Epithelial cell of proximal tubule (primary cell): ENCODE measurements at regions not wholly inside any gene's neighbourhood (a gene's known extent, or its start where the extent isn't known, plus 50 kb on each side); places are given as distances from the start of the nearest gene placed in this dataset.

ENCODE experiments used
- DNase-seq: peaks from one replicate; pipeline ENCODE4 v3.0.0-alpha.2; 2011; ENCODE audit warnings: low read depth
- H3K4me3 ChIP-seq: 2 replicates; pipeline ENCODE4 v1.5.1; 2011; ENCODE audit warnings: low read depth, mild to moderate bottlenecking, low read length
- CTCF ChIP-seq: conservative IDR thresholded peaks from 2 replicates; pipeline ENCODE4 v1.5.1; 2012; ENCODE audit warnings: low read depth, mild to moderate bottlenecking, low read length

DNA sequence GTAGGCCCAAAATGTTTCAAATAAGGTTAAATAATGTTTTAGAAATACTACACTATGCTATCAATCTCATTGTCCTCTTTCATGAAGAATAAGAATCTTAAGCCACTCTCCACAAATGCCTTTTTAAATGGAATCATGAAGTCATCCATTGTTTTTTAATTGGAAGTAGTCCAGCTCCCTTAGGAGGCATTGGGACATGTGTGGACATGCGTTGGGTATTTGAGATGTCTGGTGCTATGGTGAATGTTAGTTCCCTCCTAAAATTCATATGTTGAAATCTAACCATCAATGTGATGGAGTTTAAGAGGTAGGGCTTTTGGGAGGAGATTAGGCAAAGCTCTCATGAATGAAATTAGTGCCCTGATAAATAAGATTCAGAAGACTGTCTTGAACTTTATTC, 289.0 kb downstream of the C4orf33 start:
- no peak for TF ChIP-seq CTCF
- no peak for DNase-seq

DNA sequence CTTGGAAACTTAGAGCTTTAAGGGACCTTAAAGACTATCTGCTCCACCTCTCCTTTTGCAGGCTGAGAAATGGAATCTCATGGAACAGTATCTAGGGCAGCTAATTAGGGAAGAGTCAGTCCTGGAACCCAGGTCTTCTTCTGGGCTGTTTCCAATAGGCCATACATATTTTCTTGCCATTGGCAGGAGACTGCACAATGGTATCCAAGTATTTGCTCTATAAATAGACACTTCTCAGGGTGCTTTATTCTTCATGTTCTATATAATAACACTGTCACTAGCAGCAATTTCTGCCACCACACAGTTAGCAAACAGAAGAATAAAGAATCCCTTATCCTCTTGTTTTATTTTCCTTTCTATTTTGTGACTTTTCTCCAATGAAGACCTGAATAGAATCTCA, 291.7 kb downstream of the C4orf33 start:
- no peak overlapping the region for H3K4me3 ChIP-seq
- TF ChIP-seq CTCF = no peak

More for the DNA sequence above, 289.0 kb downstream of the C4orf33 start:
- H3K4me3 ChIP-seq = no peak overlapping the region

DNA sequence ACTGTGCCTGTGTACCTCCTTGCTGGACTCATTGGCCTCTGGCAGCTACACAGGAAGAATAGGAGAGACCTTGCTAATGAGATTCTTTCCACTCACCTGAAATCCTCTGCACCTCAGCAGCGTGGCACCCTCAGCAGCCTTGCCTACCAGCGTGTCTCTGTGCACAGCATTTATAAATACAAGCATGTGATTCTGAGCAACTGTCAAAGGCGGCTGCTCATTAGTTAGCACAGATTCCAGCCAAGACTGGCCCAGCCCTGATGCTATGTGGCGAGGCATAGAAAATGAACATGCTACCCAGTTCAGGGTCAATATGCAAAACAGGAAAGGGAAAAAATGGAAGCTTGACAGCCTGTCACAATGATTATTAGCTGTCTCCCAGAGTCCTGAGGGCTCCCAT, 298.0 kb downstream of the C4orf33 start:
- no peak overlapping the region for H3K4me3 ChIP-seq
- TF ChIP-seq CTCF = no peak
- DNase-seq = no peak

More for the DNA sequence above, 291.7 kb downstream of the C4orf33 start:
- DNase-seq = no peak

DNA sequence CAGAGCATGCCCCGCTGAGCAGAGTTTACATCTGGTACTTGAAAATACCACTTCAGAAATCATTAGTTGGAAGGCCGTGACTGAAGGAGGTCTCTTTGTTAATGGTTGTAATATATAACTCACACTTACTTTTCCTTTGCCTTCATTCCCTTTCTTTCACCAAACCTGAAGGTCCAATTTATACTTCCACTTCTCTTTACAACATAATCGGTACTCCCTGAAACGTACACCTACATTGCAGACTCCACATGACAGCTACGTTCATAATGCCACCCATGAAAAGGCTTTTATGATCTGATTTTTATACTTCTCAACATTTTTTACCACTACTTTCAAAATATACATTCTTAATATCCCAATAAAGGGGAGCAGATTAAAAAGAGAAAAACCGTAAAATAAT, 298.7 kb downstream of the C4orf33 start:
- TF ChIP-seq CTCF = no peak
- H3K4me3 ChIP-seq = no peak overlapping the region
- DNase-seq = no peak

- no peak for DNase-seq
- no peak for TF ChIP-seq CTCF
- H3K4me3 ChIP-seq = no peak overlapping the region
Observed at GRCh38 chr4:129403848-129404247, 307.9 kb downstream of the C4orf33 start.

GRCh38 chr4:129410115-129410514, 314.2 kb downstream of the C4orf33 start:
- no peak for DNase-seq
- no peak for TF ChIP-seq CTCF
- no peak overlapping the region for H3K4me3 ChIP-seq

- no peak overlapping the region for H3K4me3 ChIP-seq
- DNase-seq = no peak
- TF ChIP-seq CTCF = no peak
Observed at GRCh38 chr4:129415004-129415403, 319.1 kb downstream of the C4orf33 start.
